PC-9 (cell line): ENCODE measurements at regions not wholly inside any gene's neighbourhood (a gene's known extent, or its start where the extent isn't known, plus 50 kb on each side); places are given as distances from the start of the nearest gene placed in this dataset.

Source experiments
- BruUV-seq: library from RNA; stranded (reverse); fragments of 400-500 nt; replicated peaks from 2 replicates; lab custom pipeline; 2021; lab: Mats Ljungman, UMichigan
- CTCF ChIA-PET: fragments of 300-600 bp; sonication (Branson Sonifier 250); formaldehyde crosslinking; loops from one replicate; lab custom pipeline; 2022; ENCODE audit warnings: antibody characterized with exemption; lab: Charles Lee
- POLR2A ChIA-PET: fragments of 300-600 bp; sonication (Branson Sonifier 250); formaldehyde crosslinking; loops from one replicate; lab custom pipeline; 2022; ENCODE audit warnings: antibody characterized with exemption; ENCODE audit not compliant: unreplicated experiment; lab: Charles Lee
- DNase-seq, 2 experiments: peaks; one replicate each; pipeline versions ENCODE4 v3.0.0 to v3.0.0-alpha.2; 2015 to 2022; ENCODE audit warnings: mixed read lengths in 1 of 2
- H2AFZ ChIP-seq: fragments of 200-600 bp; sonication (generic); 2 replicates; pipeline ENCODE4 v1.8.1; 2017; ENCODE audit warnings: antibody characterized with exemption
- H3F3A ChIP-seq: fragments of 200-600 bp; sonication (generic); 2 replicates; pipeline ENCODE4 v1.8.1; 2017; ENCODE audit warnings: antibody characterized with exemption, mild to moderate bottlenecking, low read depth; ENCODE audit not compliant: insufficient read depth
- H3K27ac ChIP-seq: fragments of 200-600 bp; sonication (generic); 2 replicates; pipeline ENCODE4 v1.6.1; 2016; ENCODE audit warnings: mixed run types
- H3K27me3 ChIP-seq: fragments of 200-600 bp; sonication (generic); 2 replicates; pipeline ENCODE4 v1.6.1; 2016; ENCODE audit warnings: low read depth, mixed run types; ENCODE audit not compliant: insufficient read depth
- H3K36me3 ChIP-seq: fragments of 200-600 bp; sonication (generic); 2 replicates; pipeline ENCODE4 v1.6.1; 2016; ENCODE audit warnings: low read depth, mixed run types
- H3K4me1 ChIP-seq: fragments of 200-600 bp; sonication (generic); replicated peaks from 2 replicates; pipeline ENCODE4 v1.6.1; 2016; ENCODE audit warnings: mixed run types; ENCODE audit not compliant: insufficient read depth
- H3K4me2 ChIP-seq: fragments of 200-600 bp; sonication (generic); 2 replicates; pipeline ENCODE4 v1.6.1; 2017; ENCODE audit warnings: mixed run types
- H3K4me3 ChIP-seq: fragments of 200-600 bp; sonication (generic); 2 replicates; pipeline ENCODE4 v1.6.1; 2016; ENCODE audit warnings: mixed run types
- H3K79me2 ChIP-seq: fragments of 200-600 bp; sonication (generic); 2 replicates; pipeline ENCODE4 v1.6.1; 2017; ENCODE audit warnings: low read depth, mixed run types
- H3K9me2 ChIP-seq: fragments of 200-600 bp; sonication (generic); 2 replicates; pipeline ENCODE4 v1.8.1; 2017; ENCODE audit warnings: mild to moderate bottlenecking; ENCODE audit not compliant: insufficient read depth
- H3K9me3 ChIP-seq: fragments of 200-600 bp; sonication (generic); 2 replicates; pipeline ENCODE4 v1.8.1; 2016; ENCODE audit warnings: low read depth; ENCODE audit not compliant: insufficient read depth
- H4K20me1 ChIP-seq: fragments of 200-600 bp; sonication (generic); 2 replicates; pipeline ENCODE4 v1.8.1; 2017; ENCODE audit not compliant: insufficient read depth
- CTCF ChIP-seq: fragments of 200-600 bp; sonication (generic); conservative IDR thresholded peaks from 2 replicates; pipeline ENCODE4 v1.6.1; 2017; ENCODE audit warnings: mixed run types, antibody characterized with exemption, mild to moderate bottlenecking, moderate library complexity
- EZH2 ChIP-seq: fragments of 200-600 bp; sonication (generic); IDR thresholded peaks from 2 replicates; pipeline ENCODE4 v1.8.0; 2017; ENCODE audit warnings: antibody characterized with exemption, low read depth
- intact Hi-C: fragments of 100-400 bp; cut with micrococcal nuclease; formaldehyde crosslinking; loops from one replicate; pipeline ENCODE4 v1.10.0; 2022; ENCODE audit not compliant: unreplicated experiment

GRCh38 chr5:51472472-51472871 is 89.2 kb downstream of the ISL1 start:
- Histone ChIP-seq H2AFZ (no peak overlapping the region), H3K27me3 (no peaks in the 10 kb centered on the region), H3K9me3 (no peaks in the 10 kb centered on the region), H3K4me2 (no peak overlapping the region), H4K20me1 (no peaks in the 10 kb centered on the region), H3K4me1 (no peaks in the 10 kb centered on the region), H3K4me3 (no peak overlapping the region), H3K9me2 (no peaks in the 10 kb centered on the region), H3K27ac (no peak overlapping the region), H3K79me2 (no peaks in the 10 kb centered on the region), H3K36me3 (no peaks in the 10 kb centered on the region), H3F3A (no peaks in the 10 kb centered on the region)
- intact Hi-C loops: no loop called here
- CTCF ChIA-PET: no interaction called here
- no peak for TF ChIP-seq EZH2
- no peak for TF ChIP-seq CTCF
- POLR2A ChIA-PET: no interaction called here
- no peak for DNase-seq
- no TSS peak for BruUV-seq

- no peak for DNase-seq
- BruUV-seq: no TSS peak
- TF ChIP-seq EZH2 (no peak), CTCF (no peak)
- intact Hi-C loops: no loop called here
- Histone ChIP-seq H3K36me3 (no peaks in the 10 kb centered on the region), H3K4me3 (no peak overlapping the region), H3F3A (no peaks in the 10 kb centered on the region), H3K4me1 (no peaks in the 10 kb centered on the region), H2AFZ (peak overlapping the region; percentile 22; the same call in 1 of the 2 replicates), H4K20me1 (no peaks in the 10 kb centered on the region), H3K27me3 (no peaks in the 10 kb centered on the region), H3K9me2 (no peaks in the 10 kb centered on the region; the same call in 1 of the 2 replicates), H3K27ac (no peak overlapping the region), H3K9me3 (no peaks in the 10 kb centered on the region), H3K4me2 (no peak overlapping the region), H3K79me2 (no peaks in the 10 kb centered on the region)
- CTCF ChIA-PET: no interaction called here
- POLR2A ChIA-PET: no interaction called here
Observed at GRCh38 chr5:51475628-51476027, 92.4 kb downstream of the ISL1 start.

- TF ChIP-seq CTCF (no peak), EZH2 (no peak)
- Histone ChIP-seq H3K9me3 (no peaks in the 10 kb centered on the region), H3F3A (no peaks in the 10 kb centered on the region), H3K9me2 (no peaks in the 10 kb centered on the region; the same call in 1 of the 2 replicates), H2AFZ (no peak overlapping the region), H3K27ac (no peak overlapping the region), H4K20me1 (no peaks in the 10 kb centered on the region), H3K36me3 (no peaks in the 10 kb centered on the region), H3K4me3 (no peak overlapping the region), H3K4me1 (no peaks in the 10 kb centered on the region), H3K79me2 (no peaks in the 10 kb centered on the region), H3K4me2 (no peak overlapping the region), H3K27me3 (no peaks in the 10 kb centered on the region)
- BruUV-seq: no TSS peak
- DNase-seq: no peak
- CTCF ChIA-PET: no interaction called here
- POLR2A ChIA-PET: no interaction called here
- intact Hi-C loops: no loop called here
Observed at GRCh38 chr5:51476431-51476830, 93.2 kb downstream of the ISL1 start.
